H1 (cell line): ENCODE measurements at regions not wholly inside any gene's neighbourhood (a gene's known extent, or its start where the extent isn't known, plus 50 kb on each side); places are given as distances from the start of the nearest gene placed in this dataset.

Experiments used
- HDAC2 ChIP-seq, 2 experiments: fragments of 300-600 bp in 1 of 2; sonication (generic) in 1 of 2; IDR thresholded peaks; 2 replicates each; pipeline ENCODE4 v1.6.1; 2011 to 2012; ENCODE audit warnings: low read depth in 2 of 2, low read length in 2 of 2, mild to moderate bottlenecking in 2 of 2, moderate library complexity in 2 of 2, borderline replicate concordance in 1 of 2, inconsistent platforms in 1 of 2
- HDAC6 ChIP-seq: IDR thresholded peaks from one replicate; pipeline ENCODE4 v1.7.1; 2012; ENCODE audit warnings: low read depth, mild to moderate bottlenecking, inconsistent platforms, low read length, moderate library complexity
- SIN3A ChIP-seq, 2 experiments: IDR thresholded peaks in 1 of 2; conservative IDR thresholded peaks in 1 of 2; 2 replicates each; pipeline ENCODE4 v1.6.1; 2011 to 2012; ENCODE audit warnings: low read length in 2 of 2, improper control_type of control experiment in 1 of 2, low read depth in 1 of 2, mild to moderate bottlenecking in 1 of 2

- no peak for TF ChIP-seq HDAC2 (IDR thresholded peaks at IDR 0.05; ENCODE audit: borderline replicate concordance in 1 of 2, low read depth in 2 of 2, low read length in 2 of 2)
- TF ChIP-seq SIN3A (conservative IDR thresholded peaks at IDR 0.05 in 1 of 2, IDR thresholded peaks at IDR 0.05 in 1 of 2; ENCODE audit: low read depth in 1 of 2, low read length in 2 of 2): no peak
- no peak for TF ChIP-seq HDAC6
Observed at GRCh38 chr1:102693345-102693744, 415.0 kb downstream of the COL11A1 start (continued).
